ENCODE measurements at regions not wholly inside any gene's neighbourhood (a gene's known extent, or its start where the extent isn't known, plus 50 kb on each side); places are given as distances from the start of the nearest gene placed in this dataset.
"Not testable (repeated sequence)": the region's sequence is repeated elsewhere in the genome, so short reads cannot be mapped to it uniquely, and the experiment has no call there.

DNA sequence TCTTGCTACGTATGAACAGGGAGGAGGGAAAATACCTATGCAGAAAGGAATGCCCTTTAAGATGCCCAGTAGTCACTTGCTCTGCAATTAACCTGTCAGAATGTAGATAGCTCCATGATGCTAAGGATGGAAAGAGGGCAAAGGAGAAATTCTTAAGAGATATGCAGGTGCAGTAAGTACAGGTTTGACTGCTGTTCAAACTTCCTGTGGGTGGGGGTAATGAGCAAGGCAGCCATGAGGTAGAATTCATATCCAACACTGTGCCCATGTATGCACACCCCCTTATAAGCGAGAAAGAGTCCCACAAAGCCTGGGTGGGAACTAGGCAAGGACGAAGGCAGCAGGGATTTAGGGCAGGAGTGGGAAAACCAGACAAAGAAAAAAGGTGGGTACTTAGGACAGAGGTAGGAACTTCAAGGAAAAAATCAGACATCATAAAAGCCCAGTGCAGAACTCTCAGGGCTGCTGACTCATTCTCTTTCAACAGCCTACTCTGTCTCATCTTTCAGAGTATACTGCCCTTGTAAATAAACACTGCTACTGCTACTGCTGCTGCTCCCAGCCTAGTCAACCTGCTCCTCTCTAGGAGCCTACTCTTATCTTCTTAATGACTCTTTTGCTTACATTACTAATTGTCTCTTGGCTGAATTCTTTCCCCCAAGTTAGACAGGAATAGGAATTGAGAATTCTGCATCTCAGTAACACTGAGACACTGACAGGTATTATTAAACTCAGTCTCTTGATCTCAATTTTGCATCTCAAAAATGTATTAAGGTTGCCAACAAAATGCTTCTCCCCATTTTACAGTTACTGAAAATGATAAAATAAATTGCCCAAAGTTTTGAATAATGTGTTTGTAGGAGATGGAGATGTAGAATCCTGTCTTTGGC, 189.0 kb downstream of the PTH2R start:
- no peak for DNase-seq (ENCODE audit: extremely low read depth in 1 of 11, low read depth in 9 of 11, low spot score in 4 of 11)

DNA sequence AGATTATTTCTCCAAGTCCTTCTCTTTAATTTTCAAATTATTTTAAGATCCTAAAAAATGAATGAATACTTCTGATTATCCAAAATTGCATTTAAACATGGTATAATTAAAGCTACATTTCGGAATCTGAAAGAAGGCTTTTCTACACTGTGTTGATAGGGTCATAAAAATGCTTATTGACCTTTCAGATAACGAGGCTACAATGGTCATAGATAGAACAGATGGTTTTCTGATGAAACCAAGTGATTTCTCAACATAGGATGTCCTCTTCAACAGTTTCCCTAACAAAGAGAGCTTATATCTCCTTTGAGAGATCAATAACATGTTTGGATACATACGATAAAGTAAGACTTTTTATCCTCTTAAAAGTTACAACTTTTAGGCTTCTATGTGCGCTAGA, 201.1 kb downstream of the PTH2R start:
- no peak for DNase-seq (ENCODE audit: extremely low read depth in 1 of 11, low read depth in 9 of 11, low spot score in 4 of 11)

DNA sequence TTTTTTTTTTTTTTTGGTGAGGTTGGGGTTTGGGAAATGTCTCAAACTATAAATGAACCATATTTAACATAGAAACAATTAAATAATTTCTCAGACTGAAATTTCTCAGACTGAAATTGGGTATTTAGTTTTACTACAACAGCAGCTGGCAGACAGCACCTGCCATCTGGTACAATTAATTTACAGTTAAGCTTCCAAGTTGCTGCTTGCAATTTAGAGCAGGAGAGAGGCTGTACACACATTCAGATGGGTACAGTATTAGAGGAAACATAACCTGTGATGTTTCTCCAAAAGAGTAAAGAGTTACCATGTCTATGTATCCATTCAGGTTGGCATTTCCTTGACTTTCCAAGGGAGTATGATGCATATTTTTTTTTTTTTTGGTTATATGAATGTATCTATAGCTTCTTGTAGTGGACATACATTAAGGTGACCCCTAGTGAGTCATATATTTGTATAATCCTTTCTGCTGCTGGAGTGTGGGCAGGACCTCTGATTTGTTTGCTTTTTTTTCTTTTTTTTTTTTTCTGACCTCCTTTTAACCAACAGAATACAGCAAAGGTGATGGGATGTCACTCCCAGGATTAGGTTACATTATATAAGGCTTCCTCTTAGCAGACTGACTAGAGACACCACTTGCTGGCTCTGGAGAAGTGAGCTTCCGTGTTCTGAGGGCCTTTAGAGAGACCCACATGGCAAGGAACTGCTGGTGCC, 201.7 kb downstream of the PTH2R start:
- no peak for DNase-seq (ENCODE audit: extremely low read depth in 1 of 11, low read depth in 9 of 11, low spot score in 4 of 11)

DNA sequence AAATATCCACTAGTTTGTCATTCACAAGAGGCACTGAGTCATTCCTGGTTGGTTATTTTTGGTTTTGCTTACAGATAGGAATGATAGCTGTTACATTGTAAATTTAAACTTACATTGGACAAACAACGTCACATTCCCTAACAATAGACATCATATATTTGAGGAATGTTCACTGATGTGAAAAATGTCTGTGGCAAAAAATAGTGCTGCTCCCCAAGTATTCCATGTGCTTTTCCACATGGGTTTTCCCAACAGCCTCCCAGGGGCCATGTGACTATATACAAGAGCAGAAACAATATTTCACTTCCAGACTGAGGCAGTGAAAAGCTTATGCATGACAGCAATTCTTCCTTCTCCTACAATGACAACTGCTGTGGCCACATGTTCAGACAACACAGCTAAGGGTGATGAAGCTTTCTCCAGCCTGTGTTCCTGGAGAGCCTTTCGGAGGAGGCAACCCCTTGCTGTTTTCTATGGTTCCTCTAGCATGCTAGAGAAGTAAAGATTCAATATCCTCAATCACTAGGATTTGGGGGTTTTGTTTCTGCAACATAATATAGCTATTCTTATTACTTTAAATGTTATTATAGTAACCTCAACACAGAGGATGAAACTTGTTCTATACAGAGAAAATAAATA, 202.7 kb downstream of the PTH2R start:
- DNase-seq (ENCODE audit: extremely low read depth in 1 of 11, low read depth in 9 of 11, low spot score in 4 of 11), result no peak

DNA sequence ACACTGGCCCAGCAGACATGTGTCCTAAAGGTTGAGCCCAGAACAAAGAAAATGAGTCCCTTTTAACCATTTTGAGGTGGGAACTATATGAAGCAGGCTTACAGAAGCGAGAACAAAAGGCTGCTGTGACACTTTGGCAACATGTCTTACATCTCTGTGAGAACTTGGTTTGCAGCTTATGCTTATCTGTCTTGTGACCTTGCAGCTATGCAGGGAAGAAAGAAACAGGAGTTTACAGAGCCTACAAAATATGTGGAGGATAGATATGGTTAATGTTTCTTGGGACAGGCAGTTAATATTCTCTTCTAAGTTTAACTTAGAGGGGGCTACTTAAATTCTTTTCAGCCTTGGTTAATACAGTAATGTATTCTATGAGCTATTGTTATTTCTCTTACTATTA, 209.1 kb downstream of the PTH2R start:
- not testable (repeated sequence) for DNase-seq (ENCODE audit: extremely low read depth in 1 of 11, low read depth in 9 of 11, low spot score in 4 of 11)

DNA sequence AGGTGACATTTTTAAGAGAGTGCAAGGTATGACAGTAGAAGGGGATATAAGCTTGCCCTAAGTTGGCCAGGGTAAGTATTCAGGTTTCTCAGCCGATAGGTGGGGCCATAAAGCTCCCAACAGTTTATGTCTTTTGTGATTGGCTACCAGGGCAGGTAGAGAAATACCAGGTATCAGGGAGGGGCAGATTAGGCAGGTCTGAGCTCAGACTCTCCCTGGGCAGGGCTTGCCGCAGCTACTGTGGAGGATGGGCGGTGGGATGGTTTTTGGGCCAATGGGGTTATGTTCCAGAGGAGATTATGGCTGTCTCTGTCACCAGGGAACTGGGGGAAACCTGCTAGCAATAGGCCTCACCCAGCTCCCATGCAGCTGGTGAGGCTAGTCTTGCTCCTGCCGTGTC, 211.6 kb downstream of the PTH2R start:
- no peak for DNase-seq (ENCODE audit: extremely low read depth in 1 of 11, low read depth in 9 of 11, low spot score in 4 of 11)

DNA sequence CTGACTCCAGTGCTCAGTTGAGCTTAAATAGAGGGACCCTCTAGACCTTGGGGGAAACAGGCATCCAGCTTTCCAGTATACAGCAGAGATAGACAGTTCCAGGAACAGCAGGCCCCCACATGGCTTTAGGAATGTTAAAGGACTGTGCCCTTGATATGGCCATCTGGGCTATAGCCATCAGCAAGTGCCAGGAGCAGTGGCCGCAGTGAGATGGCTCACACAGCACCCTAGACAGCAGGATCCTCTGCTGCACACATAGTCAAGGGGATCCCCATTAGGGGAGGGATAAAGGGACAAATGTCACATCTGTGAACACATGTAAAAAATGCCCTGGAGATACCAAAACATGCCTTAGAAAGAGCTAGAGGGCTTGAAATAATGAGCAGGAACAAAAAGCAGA, 213.4 kb downstream of the PTH2R start:
- no peak for DNase-seq (ENCODE audit: extremely low read depth in 1 of 11, low read depth in 9 of 11, low spot score in 4 of 11)

DNA sequence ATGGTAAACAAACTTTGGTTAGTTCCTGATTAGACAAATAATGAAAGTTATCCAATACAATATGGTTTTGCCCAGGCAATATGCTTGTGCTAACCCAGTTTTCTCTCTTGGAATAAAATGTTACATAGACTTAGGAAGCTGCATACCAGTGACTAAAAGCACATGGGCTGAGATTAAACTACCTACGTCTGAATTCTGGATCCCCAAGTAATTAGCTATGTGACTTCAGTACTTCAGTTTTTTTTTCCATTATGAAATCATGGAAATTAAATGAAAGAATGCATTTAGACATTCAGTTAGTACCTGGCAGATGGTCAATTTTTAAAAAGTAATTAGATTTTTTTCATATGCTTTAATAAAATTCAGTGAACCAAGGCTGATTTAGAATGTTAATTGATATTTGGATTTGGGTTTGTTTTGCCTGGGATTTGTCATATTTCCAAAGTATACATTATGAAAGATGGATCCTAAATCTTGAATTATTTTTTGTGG, 213.9 kb downstream of the PTH2R start:
- no peak for DNase-seq (ENCODE audit: extremely low read depth in 1 of 11, low read depth in 9 of 11, low spot score in 4 of 11)

DNA sequence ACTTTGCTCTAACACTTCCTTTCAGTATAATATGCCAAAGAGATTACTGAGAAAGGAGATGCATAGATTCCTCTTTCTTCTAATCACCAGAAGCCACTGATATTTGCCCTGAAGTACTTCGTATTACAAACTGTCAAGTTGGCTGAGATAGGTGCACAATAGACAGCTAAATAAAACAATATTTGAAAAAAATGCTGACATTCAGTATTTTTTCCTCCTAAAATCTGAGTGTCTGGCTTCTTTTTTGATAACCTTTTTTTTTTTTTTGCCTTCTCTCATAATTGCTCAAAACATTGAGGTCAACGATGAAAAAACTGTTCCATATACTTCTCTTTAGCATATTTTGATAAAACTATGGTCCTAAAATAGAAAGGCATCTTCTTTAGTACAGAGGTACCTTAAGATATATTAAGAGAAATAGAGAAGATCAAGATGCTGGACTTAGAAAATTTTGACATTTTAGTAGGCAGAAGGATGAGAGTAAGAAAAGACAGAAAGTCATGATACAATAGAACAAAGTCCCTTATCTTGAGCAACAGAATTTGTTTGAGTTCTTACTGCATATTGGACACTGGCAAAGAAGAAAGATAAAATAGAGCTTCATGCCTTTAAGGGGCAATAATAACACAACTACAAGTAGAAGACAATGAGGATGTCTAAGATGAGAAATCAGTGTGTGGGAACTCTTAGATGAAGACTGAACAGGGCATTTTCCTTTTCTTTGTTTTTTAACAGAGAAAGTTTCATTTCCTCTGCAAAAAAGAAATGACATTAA, 220.7 kb downstream of the PTH2R start:
- no peak for DNase-seq (ENCODE audit: extremely low read depth in 1 of 11, low read depth in 9 of 11, low spot score in 4 of 11)

DNA sequence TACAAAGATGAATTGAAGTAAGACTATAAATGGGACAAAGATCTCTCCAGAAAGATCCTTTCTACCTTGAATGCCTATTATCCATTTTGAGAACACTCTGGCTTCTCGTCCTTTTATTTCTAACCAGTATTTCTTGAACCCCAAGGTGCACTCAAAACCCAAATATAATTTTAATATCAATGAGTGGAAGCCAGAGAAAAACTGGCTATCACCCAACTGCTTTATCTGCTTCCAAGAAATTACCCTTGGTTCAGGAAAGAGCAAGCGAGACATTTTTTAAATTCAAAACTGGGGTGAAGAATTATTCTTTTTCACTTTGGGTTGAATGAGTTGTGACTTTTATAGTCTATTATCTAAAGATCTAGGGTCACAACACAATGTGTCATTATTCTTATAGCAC, 221.3 kb downstream of the PTH2R start:
- DNase-seq (ENCODE audit: extremely low read depth in 1 of 11, low read depth in 9 of 11, low spot score in 4 of 11), result no peak

DNA sequence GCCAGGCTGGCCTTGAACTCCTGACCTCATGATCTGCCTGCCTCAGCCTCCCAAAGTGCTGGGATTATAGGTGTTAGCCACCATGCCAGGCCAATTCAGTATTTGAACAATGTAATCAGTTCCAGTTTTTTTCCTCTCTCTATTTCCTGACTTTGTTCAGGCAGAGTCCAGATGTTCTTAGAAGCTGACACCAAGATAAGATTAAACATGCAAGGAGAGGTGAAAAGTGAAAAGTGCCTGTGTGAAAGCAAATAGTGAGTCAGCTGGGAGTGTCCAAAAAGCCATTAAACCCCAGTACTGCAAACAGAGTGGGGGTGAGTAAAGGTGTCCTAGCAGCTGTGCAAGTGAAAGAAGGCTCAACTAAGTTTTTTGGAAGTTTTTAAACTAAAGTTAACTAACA, 231.5 kb downstream of the PTH2R start:
- DNase-seq (ENCODE audit: extremely low read depth in 1 of 11, low read depth in 9 of 11, low spot score in 4 of 11), result no peak

DNA sequence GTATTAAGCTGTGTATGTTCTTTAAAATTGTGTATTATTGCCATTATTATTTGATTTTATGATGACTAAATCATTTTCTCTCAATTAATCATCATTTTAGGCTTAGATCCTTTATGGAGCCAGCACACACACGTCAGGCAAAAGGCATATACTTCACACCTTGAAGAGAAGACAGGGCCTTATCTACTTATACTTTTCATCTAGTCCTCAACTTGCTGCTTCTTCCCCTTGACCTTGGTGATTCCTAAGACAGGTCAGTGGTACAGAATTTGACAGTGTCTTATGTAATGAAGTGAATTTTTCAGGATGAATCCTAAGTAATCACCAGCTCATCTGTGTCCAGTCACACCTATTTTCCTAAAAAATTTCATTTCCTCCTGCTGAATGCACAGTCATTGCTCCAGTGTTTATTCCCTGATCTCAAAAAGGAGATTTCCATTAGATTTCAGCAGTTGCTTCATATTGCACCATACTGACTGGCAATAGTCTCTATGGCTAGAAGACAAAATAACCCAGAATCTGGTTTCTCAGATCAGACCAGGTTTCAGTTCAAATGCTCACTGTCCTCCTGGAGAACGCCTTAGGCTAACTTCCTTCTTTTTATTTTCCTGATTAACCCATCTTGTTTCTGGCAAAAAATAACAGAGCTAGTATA, 235.7 kb downstream of the PTH2R start:
- DNase-seq (ENCODE audit: extremely low read depth in 1 of 11, low read depth in 9 of 11, low spot score in 4 of 11), result no peak

DNA sequence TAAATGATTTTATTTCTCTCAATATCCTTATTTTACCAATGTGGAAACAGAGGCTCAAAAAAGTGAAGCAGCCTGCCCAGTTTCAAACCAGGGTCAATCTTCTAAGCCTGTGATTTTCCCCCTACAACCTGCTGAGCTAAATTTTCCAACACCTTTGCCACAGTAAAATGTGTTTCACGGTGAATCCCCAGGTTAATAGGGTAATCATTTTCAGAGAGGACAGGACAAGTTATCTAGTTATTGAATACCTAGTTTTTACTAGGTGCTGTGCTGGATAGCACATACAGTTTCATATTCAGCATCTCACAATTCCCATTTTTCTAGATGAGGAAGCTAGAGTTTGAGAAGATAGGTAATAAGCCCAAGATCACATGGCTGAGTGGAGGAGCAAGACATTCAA, 236.6 kb downstream of the PTH2R start:
- no peak for DNase-seq (ENCODE audit: extremely low read depth in 1 of 11, low read depth in 9 of 11, low spot score in 4 of 11)

DNA sequence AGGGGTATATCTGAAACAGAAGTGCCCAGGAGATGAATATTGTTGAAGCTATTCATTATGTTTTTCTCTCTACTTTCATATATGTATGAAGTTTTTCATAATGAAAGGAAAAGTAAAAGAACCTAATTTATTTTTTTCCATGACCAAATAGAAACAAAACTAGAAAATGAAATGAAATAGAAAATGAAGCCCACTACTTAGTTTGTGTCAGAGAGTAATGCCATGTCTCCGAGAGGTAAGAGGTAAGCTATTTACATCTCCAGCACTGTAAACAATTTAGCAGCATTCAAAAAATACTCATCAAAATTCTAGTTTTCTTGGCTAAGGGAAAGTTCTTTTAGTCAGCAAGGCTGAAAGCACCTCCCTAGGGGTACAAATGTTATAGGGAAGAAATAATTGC, 238.6 kb downstream of the PTH2R start:
- no peak for DNase-seq (ENCODE audit: extremely low read depth in 1 of 11, low read depth in 9 of 11, low spot score in 4 of 11)

DNA sequence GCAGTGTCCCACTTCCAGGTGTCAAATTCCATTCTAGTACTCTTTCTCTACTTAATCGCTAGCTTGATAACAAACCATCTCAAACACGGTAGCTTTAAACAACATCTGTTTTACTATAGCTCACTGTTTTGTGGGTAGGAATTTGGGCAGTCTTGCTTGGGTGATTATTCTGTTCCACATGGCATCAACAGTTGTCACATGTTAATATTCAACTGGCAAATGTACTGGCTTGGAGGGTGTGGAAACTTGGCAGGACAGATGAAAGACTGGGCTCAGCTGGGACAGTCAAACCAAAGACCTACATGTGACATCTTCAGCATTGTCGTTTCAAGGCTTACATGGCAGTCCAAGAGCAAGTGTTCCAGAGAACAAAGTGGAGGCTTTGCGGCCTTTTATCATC, 241.8 kb downstream of the PTH2R start:
- peak in 1 of 11 donors; percentile 25 for DNase-seq (ENCODE audit: extremely low read depth in 1 of 11, low read depth in 9 of 11, low spot score in 4 of 11)

DNA sequence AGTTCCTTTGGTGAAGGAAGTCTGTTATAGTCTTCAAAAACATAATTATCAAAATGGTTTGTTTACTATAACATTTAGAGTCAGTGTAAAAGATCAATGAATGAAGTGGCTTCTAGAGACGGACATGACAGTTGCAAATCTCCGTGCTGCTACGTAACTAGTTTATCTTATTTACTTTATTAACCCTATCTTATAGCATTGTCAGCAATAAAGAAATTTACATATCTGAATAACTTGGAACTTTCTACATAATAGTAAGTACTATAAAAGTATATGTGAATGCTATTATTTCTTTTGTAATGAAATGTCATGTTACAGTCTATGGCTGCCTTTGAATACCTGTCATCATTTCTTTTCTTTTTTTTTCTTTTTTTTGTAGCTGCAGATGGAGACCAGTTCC, 246.8 kb downstream of the PTH2R start:
- no peak for DNase-seq (ENCODE audit: extremely low read depth in 1 of 11, low read depth in 9 of 11, low spot score in 4 of 11)

DNA sequence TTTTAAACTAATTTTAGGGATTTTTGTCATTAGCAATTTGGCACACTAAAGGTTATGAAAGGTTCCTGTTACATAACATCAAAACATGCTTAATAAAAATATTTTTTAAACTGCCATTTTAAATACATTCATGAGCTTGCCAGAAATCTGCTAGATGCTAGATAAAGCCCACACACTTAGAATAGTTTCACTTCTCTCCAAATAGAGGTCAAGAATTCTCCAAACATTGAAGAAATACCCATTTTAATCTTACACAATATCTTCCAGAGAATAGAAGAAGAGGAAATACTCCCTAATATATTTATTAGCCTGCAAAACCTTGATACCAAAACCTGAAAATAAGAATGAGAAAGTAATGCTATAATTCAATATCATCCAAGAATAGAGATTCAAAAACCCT, 247.5 kb downstream of the PTH2R start:
- DNase-seq (ENCODE audit: extremely low read depth in 1 of 11, low read depth in 9 of 11, low spot score in 4 of 11), result no peak

DNA sequence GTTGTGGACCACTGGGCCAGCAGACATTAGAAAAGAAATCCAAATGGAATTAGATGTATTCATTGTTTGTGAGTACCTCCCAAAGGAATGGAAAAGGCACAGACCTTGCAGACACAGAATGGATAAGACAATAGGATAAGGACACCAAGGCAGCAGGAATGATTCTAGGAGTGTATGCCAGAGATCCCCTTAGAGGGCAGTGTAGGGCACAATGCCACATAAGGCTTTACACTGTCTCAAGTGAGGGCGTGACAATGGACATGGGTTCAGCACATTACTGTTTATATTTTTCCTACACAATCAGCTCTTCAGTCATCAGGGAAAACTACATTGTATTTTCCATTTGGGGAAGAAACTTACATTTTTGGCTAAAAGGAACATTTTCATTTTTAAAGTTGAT, 250.9 kb downstream of the PTH2R start:
- no peak for DNase-seq (ENCODE audit: extremely low read depth in 1 of 11, low read depth in 9 of 11, low spot score in 4 of 11)

DNA sequence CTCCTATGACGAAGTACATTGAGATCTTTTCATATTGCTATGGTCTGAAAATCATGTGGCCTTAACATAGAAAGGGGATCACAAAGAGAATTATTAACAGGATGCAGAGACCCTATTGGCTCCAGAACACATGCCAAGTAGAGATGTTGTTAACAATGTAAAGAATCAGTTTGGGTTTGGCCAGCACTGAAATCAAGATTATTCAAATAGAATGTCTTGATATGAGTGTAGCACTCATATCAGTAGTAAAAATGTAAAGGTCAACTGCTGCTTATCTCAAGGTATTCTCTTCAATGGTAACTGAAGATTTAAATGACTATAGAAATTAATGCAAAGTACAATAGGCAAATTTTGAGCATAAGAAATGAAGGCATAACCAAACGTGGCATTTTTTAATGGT, 262.8 kb downstream of the PTH2R start:
- no peak for DNase-seq (ENCODE audit: extremely low read depth in 1 of 11, low read depth in 9 of 11, low spot score in 4 of 11)

Measured in renal cortex interstitium (tissue), 11 donors.